ENCODE measurements at regions not wholly inside any gene's neighbourhood (a gene's known extent, or its start where the extent isn't known, plus 50 kb on each side); places are given as distances from the start of the nearest gene placed in this dataset.

- DNase-seq (ENCODE audit: low read depth): no peak
- TF ChIP-seq CTCF (IDR thresholded peaks at IDR 0.05; ENCODE audit: control insufficient read depth, insufficient read depth, low read depth, low read length, missing control alignments): no peak
- H3K4me3 ChIP-seq (ENCODE audit: control insufficient read depth, low read depth, low read length): no peak overlapping the region
These were observed 239.3 kb downstream of the KCTD12 start for GRCh38 chr13:76646946-76647345.

- no peak for TF ChIP-seq CTCF (IDR thresholded peaks at IDR 0.05; ENCODE audit: control insufficient read depth, insufficient read depth, low read depth, low read length, missing control alignments)
- no peak overlapping the region for H3K4me3 ChIP-seq (ENCODE audit: control insufficient read depth, low read depth, low read length)
- no peak for DNase-seq (ENCODE audit: low read depth)
These were observed 240.6 kb downstream of the KCTD12 start for GRCh38 chr13:76645632-76646031.

GRCh38 chr13:76644906-76645305, 241.3 kb downstream of the KCTD12 start:
- no peak for DNase-seq (ENCODE audit: low read depth)
- no peak overlapping the region for H3K4me3 ChIP-seq (ENCODE audit: control insufficient read depth, low read depth, low read length)
- TF ChIP-seq CTCF (IDR thresholded peaks at IDR 0.05; ENCODE audit: control insufficient read depth, insufficient read depth, low read depth, low read length, missing control alignments): no peak

- no peak for DNase-seq (ENCODE audit: low read depth)
- no peak overlapping the region for H3K4me3 ChIP-seq (ENCODE audit: control insufficient read depth, low read depth, low read length)
- no peak for TF ChIP-seq CTCF (IDR thresholded peaks at IDR 0.05; ENCODE audit: control insufficient read depth, insufficient read depth, low read depth, low read length, missing control alignments)
These were observed 242.6 kb downstream of the KCTD12 start for GRCh38 chr13:76643596-76643995.

- no peak for TF ChIP-seq CTCF (IDR thresholded peaks at IDR 0.05; ENCODE audit: control insufficient read depth, insufficient read depth, low read depth, low read length, missing control alignments)
- no peak overlapping the region for H3K4me3 ChIP-seq (ENCODE audit: control insufficient read depth, low read depth, low read length)
- DNase-seq (ENCODE audit: low read depth): no peak
These were observed 245.1 kb downstream of the KCTD12 start for GRCh38 chr13:76641056-76641455.

GRCh38 chr13:76638882-76639281, 247.3 kb downstream of the KCTD12 start:
- DNase-seq (ENCODE audit: low read depth): no peak
- no peak overlapping the region for H3K4me3 ChIP-seq (ENCODE audit: control insufficient read depth, low read depth, low read length)
- no peak for TF ChIP-seq CTCF (IDR thresholded peaks at IDR 0.05; ENCODE audit: control insufficient read depth, insufficient read depth, low read depth, low read length, missing control alignments)

- no peak for TF ChIP-seq CTCF (IDR thresholded peaks at IDR 0.05; ENCODE audit: control insufficient read depth, insufficient read depth, low read depth, low read length, missing control alignments)
- no peak overlapping the region for H3K4me3 ChIP-seq (ENCODE audit: control insufficient read depth, low read depth, low read length)
- no peak for DNase-seq (ENCODE audit: low read depth)
These were observed 248.0 kb downstream of the KCTD12 start for GRCh38 chr13:76638181-76638580.

All from AG09309 (cell line).